Mesenchymal stem cell (in vitro differentiated cells and primary cell): ENCODE measurements at regions not wholly inside any gene's neighbourhood (a gene's known extent, or its start where the extent isn't known, plus 50 kb on each side); places are given as distances from the start of the nearest gene placed in this dataset.
A peak's percentile ranks its signal among the peaks of the same experiment; 100 is the strongest.

Experiments
- DNase-seq: peaks from one replicate; pipeline ENCODE4 v3.0.0-alpha.2; 2013
- H2AFZ ChIP-seq: one replicate; pipeline ENCODE4 v1.6.1; 2013; ENCODE audit warnings: low read depth, mild to moderate bottlenecking, control low read depth, inconsistent platforms, low read length, moderate library complexity
- H2AK5ac ChIP-seq: 2 replicates; pipeline ENCODE4 v1.6.1; 2013; ENCODE audit warnings: low read length, moderate library complexity, mild to moderate bottlenecking, inconsistent platforms; ENCODE audit not compliant: severe bottlenecking
- H2BK120ac ChIP-seq: one replicate; pipeline ENCODE4 v1.6.1; 2013; ENCODE audit warnings: low read depth, mild to moderate bottlenecking, inconsistent platforms, low read length, moderate library complexity
- H2BK12ac ChIP-seq, 2 experiments: one replicate each; pipeline ENCODE4 v1.6.1; 2013; ENCODE audit warnings: inconsistent platforms in 2 of 2, low read length in 2 of 2, mild to moderate bottlenecking in 2 of 2, moderate library complexity in 2 of 2, control low read depth in 1 of 2
- H2BK15ac ChIP-seq: one replicate; pipeline ENCODE4 v1.6.1; 2013; ENCODE audit warnings: mild to moderate bottlenecking, low read depth, inconsistent platforms; ENCODE audit not compliant: poor library complexity, severe bottlenecking
- H2BK5ac ChIP-seq: 2 replicates; pipeline ENCODE4 v1.6.1; 2013; ENCODE audit warnings: low read depth, mild to moderate bottlenecking, low read length, control low read depth, inconsistent platforms; ENCODE audit not compliant: poor library complexity, severe bottlenecking
- H3K14ac ChIP-seq, 2 experiments: one replicate each; pipeline ENCODE4 v1.6.1; 2013; ENCODE audit warnings: inconsistent platforms in 2 of 2, low read length in 2 of 2, control low read depth in 1 of 2, mild to moderate bottlenecking in 1 of 2, moderate library complexity in 1 of 2
- H3K18ac ChIP-seq, 2 experiments: one replicate each; pipeline ENCODE4 v1.6.1; 2013; ENCODE audit warnings: inconsistent platforms in 2 of 2, low read length in 2 of 2, control low read depth in 1 of 2, low read depth in 1 of 2, mild to moderate bottlenecking in 1 of 2
- H3K23ac ChIP-seq, 2 experiments: one replicate each; pipeline ENCODE4 v1.6.1; 2013; ENCODE audit warnings: inconsistent platforms in 2 of 2, low read length in 2 of 2, mild to moderate bottlenecking in 2 of 2, moderate library complexity in 2 of 2, control low read depth in 1 of 2
- H3K27ac ChIP-seq: 2 replicates; pipeline ENCODE4 v1.5.1; 2013; ENCODE audit warnings: mild to moderate bottlenecking, moderate library complexity, low read length, control low read depth, inconsistent platforms; ENCODE audit not compliant: poor library complexity, severe bottlenecking
- H3K27me3 ChIP-seq, 2 experiments: 2 replicates each; pipeline versions ENCODE4 v1.6.1 to v1.7.0; 2013; ENCODE audit warnings: low read length in 2 of 2, mild to moderate bottlenecking in 2 of 2, moderate library complexity in 2 of 2, control low read depth in 1 of 2, inconsistent platforms in 1 of 2; ENCODE audit not compliant: control insufficient read depth in 1 of 2, insufficient read depth in 1 of 2
- H3K36me3 ChIP-seq, 2 experiments: 2 replicates each; pipeline versions ENCODE4 v1.6.1 to v1.7.0; 2013; ENCODE audit warnings: low read length in 2 of 2, control low read depth in 1 of 2, inconsistent platforms in 1 of 2, low read depth in 1 of 2, mild to moderate bottlenecking in 1 of 2; ENCODE audit not compliant: insufficient read depth in 2 of 2, control insufficient read depth in 1 of 2
- H3K4ac ChIP-seq, 2 experiments: one replicate each; pipeline ENCODE4 v1.6.1; 2013; ENCODE audit warnings: inconsistent platforms in 2 of 2, low read length in 2 of 2, mild to moderate bottlenecking in 2 of 2, moderate library complexity in 2 of 2, control low read depth in 1 of 2, low read depth in 1 of 2
- H3K4me1 ChIP-seq: 2 replicates; pipeline ENCODE4 v1.6.1; 2013; ENCODE audit warnings: low read depth, low read length, control low read depth; ENCODE audit not compliant: control insufficient read depth, insufficient read depth
- H3K4me2 ChIP-seq: 2 replicates; pipeline ENCODE4 v1.6.1; 2013; ENCODE audit warnings: low read length, mild to moderate bottlenecking, inconsistent platforms; ENCODE audit not compliant: poor library complexity, severe bottlenecking
- H3K4me3 ChIP-seq, 2 experiments: 2 replicates each; pipeline versions ENCODE4 v1.5.1 to v1.7.0; 2013; ENCODE audit warnings: low read length in 2 of 2, mild to moderate bottlenecking in 2 of 2, control low read depth in 1 of 2, low read depth in 1 of 2; ENCODE audit not compliant: insufficient read depth in 1 of 2
- H3K79me1 ChIP-seq: replicated peaks from 2 replicates; pipeline ENCODE4 v1.6.1; 2013; ENCODE audit warnings: mild to moderate bottlenecking, control low read depth, low read length, inconsistent platforms; ENCODE audit not compliant: poor library complexity, severe bottlenecking
- H3K9ac ChIP-seq: 2 replicates; pipeline ENCODE4 v1.7.0; 2013; ENCODE audit warnings: mild to moderate bottlenecking, low read length, moderate library complexity
- H3K9me3 ChIP-seq: 2 replicates; pipeline ENCODE4 v1.7.0; 2013; ENCODE audit warnings: mild to moderate bottlenecking, low read length; ENCODE audit not compliant: control insufficient read depth
- H4K8ac ChIP-seq: one replicate; pipeline ENCODE4 v1.6.1; 2013; ENCODE audit warnings: inconsistent platforms, mild to moderate bottlenecking, low read length, moderate library complexity
- H4K91ac ChIP-seq: one replicate; pipeline ENCODE4 v1.6.1; 2013; ENCODE audit warnings: mild to moderate bottlenecking, low read length, inconsistent platforms
- WGBS: methylation state at CpG from one replicate; pipeline ENCODE4 v1.1.7; 2013; ENCODE audit warnings: mixed read lengths; 5-methylcytosine and 5-hydroxymethylcytosine counted together

DNA sequence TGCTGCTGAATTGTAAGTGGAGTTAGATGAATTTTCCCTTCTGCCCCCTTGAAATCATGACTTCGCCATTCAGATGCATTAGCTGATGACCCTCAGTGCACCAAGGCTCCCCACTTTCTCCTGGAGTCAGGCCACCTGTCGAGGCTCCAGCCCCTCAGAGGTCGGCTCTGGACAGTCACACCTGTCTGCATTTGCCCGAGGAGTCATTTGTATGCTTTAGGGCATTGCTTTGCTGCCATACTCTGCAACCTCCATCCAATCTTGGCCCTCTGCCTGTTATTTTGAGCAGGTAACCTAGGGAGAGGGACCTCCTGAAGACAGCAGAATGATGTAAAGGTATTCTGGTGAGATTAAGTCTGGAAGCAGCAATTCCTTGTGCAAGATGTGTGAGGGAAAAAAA is 144.8 kb downstream of the MACROH2A1 start:
- H4K91ac ChIP-seq, result no peak overlapping the region
- H3K4ac ChIP-seq, result no peak overlapping the region
- 94% methylated on average over 4 of the region's 4 CpGs for WGBS
- no peak overlapping the region for H3K9ac ChIP-seq
- H3K4me3 ChIP-seq, result no peak overlapping the region
- no peak overlapping the region for H2BK5ac ChIP-seq
- peak overlapping the region in 1 of 2 experiments; percentile 54 for H2BK12ac ChIP-seq
- H3K36me3 ChIP-seq, result no peaks in the 10 kb centered on the region
- H2BK15ac ChIP-seq, result no peak overlapping the region
- H3K9me3 ChIP-seq, result no peaks in the 10 kb centered on the region
- H3K23ac ChIP-seq, result no peak overlapping the region
- no peaks in the 10 kb centered on the region for H3K27me3 ChIP-seq
- DNase-seq, result no peak
- no peak overlapping the region for H3K4me2 ChIP-seq
- no peak overlapping the region for H3K18ac ChIP-seq
- H3K4me1 ChIP-seq, result no peaks in the 10 kb centered on the region
- H2AFZ ChIP-seq, result no peak overlapping the region
- H3K79me1 ChIP-seq, result no peaks in the 10 kb centered on the region
- H3K14ac ChIP-seq, result no peak overlapping the region
- no peak overlapping the region for H3K27ac ChIP-seq
- H4K8ac ChIP-seq, result no peak overlapping the region
- H2AK5ac ChIP-seq, result no peak overlapping the region
- no peak overlapping the region for H2BK120ac ChIP-seq

DNA sequence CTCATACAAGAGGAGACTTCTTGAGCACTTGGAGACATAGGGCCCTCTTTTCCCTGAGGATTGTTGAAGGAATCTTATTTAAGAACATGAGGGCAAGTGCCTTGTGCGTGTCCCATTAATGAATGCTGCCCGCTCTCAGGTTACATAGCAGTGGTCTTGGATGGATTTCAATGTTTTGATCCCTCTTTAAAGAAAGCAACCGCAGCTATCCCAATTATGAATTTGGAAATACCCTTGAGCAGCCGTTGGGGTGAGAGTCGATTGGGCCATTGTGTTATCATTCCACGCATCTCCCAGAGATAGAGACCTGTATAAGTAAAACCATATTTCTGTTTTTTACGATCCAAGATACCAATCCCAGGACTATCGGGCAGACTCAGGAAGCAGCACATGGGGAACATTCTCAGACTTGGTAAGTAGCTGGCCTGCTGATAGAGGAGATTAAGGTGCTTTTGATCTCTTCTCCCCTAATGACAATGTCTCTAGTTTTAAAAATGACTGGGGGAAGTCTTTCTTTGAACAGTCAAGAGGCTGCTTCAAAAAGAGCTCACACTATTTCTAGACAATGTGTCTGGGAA is 145.3 kb downstream of the MACROH2A1 start:
- Histone ChIP-seq H2AFZ (no peak overlapping the region), H3K18ac (no peak overlapping the region), H3K4me1 (peaks cover under 1% of the 10 kb centered on the region), H2AK5ac (no peak overlapping the region), H3K36me3 (no peaks in the 10 kb centered on the region), H2BK5ac (no peak overlapping the region), H2BK120ac (no peak overlapping the region), H3K14ac (no peak overlapping the region), H4K8ac (no peak overlapping the region), H3K4ac (no peak overlapping the region), H3K4me3 (no peak overlapping the region), H3K23ac (no peak overlapping the region), H4K91ac (no peak overlapping the region), H3K27me3 (no peaks in the 10 kb centered on the region), H2BK12ac (no peak overlapping the region), H3K9ac (no peak overlapping the region), H3K9me3 (no peaks in the 10 kb centered on the region), H3K79me1 (no peaks in the 10 kb centered on the region), H3K27ac (no peak overlapping the region), H2BK15ac (no peak overlapping the region), H3K4me2 (no peak overlapping the region)
- no peak for DNase-seq
- WGBS, result 91% methylated on average over 8 of the region's 8 CpGs

- WGBS, result 98% methylated on average over 7 of the region's 8 CpGs
- Histone ChIP-seq H3K9ac (no peak overlapping the region), H3K4me1 (peaks cover 15% of the 10 kb centered on the region), H2AK5ac (no peak overlapping the region), H2BK15ac (no peak overlapping the region), H3K27me3 (no peaks in the 10 kb centered on the region), H3K4me3 (no peak overlapping the region), H4K91ac (no peak overlapping the region), H3K14ac (no peak overlapping the region), H3K23ac (no peak overlapping the region), H3K36me3 (no peaks in the 10 kb centered on the region), H4K8ac (no peak overlapping the region), H2BK12ac (peak overlapping the region in 1 of 2 experiments; percentile 71), H2BK5ac (no peak overlapping the region), H3K9me3 (no peaks in the 10 kb centered on the region), H3K4ac (no peak overlapping the region), H3K27ac (no peak overlapping the region), H2AFZ (no peak overlapping the region), H3K79me1 (no peaks in the 10 kb centered on the region), H3K18ac (peak overlapping the region in 1 of 2 experiments; percentile 37), H2BK120ac (no peak overlapping the region), H3K4me2 (no peak overlapping the region)
- no peak for DNase-seq
These were observed 147.9 kb downstream of the MACROH2A1 start for GRCh38 chr5:135251093-135251492.

DNA sequence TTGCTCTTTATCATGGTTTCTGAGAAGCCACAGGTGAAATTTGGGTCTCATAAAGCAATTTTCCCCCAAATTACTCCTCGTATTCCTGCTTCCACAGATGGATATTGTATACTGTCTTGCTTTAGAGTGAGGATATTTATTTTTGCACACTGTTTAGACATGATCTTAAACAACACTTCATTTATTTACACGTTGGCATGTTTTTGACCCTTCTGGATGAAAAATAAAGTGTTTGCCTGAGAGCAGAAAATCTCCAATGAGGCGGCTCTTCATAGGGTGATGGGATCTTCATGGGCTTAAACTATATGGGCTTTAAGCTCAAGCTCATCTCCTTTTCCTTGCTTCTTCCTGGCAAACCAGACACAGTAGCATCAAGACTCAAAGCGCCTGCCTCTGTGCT is 148.4 kb downstream of the MACROH2A1 start:
- H3K79me1 ChIP-seq, result no peaks in the 10 kb centered on the region
- H4K8ac ChIP-seq, result no peak overlapping the region
- H2BK15ac ChIP-seq, result no peak overlapping the region
- H3K27me3 ChIP-seq, result no peaks in the 10 kb centered on the region
- no peak overlapping the region for H3K4me2 ChIP-seq
- DNase-seq, result no peak
- H3K23ac ChIP-seq, result no peak overlapping the region
- 100% methylated on average over 3 of the region's 4 CpGs for WGBS
- no peak overlapping the region for H2BK5ac ChIP-seq
- no peak overlapping the region for H3K9ac ChIP-seq
- no peak overlapping the region for H3K4me3 ChIP-seq
- H2BK120ac ChIP-seq, result no peak overlapping the region
- no peak overlapping the region for H4K91ac ChIP-seq
- no peaks in the 10 kb centered on the region for H3K9me3 ChIP-seq
- no peak overlapping the region for H2AK5ac ChIP-seq
- H3K14ac ChIP-seq, result no peak overlapping the region
- H2BK12ac ChIP-seq, result no peak overlapping the region
- peaks cover 19% of the 10 kb centered on the region for H3K4me1 ChIP-seq
- no peaks in the 10 kb centered on the region for H3K36me3 ChIP-seq
- no peak overlapping the region for H2AFZ ChIP-seq
- no peak overlapping the region for H3K4ac ChIP-seq
- H3K27ac ChIP-seq, result no peak overlapping the region
- no peak overlapping the region for H3K18ac ChIP-seq
